Body of pancreas (tissue), 4 donors: ENCODE measurements at regions not wholly inside any gene's neighbourhood (a gene's known extent, or its start where the extent isn't known, plus 50 kb on each side); places are given as distances from the start of the nearest gene placed in this dataset.
"Not testable (repeated sequence)": the region's sequence is repeated elsewhere in the genome, so short reads cannot be mapped to it uniquely, and the experiment has no call there.

Source experiments
- ATAC-seq: fragments of 150-250 bp; one replicate; pipeline ENCODE4 v1.9.1; 2016
- DNase-seq, 4 donors: peaks; one replicate each; pipeline ENCODE4 v3.0.0-alpha.2; 2019
- H3K27ac ChIP-seq, 4 donors: fragments of 200-600 bp; sonication (generic); 1 replicate in 3 of 4; 2 replicates in 1 of 4; pipeline versions ENCODE4 v1.5.1 to v1.6.1; 2016 to 2019; ENCODE audit warnings: mild to moderate bottlenecking in 1 of 4, mixed read lengths in 1 of 4, moderate library complexity in 1 of 4
- H3K27me3 ChIP-seq, 2 donors: fragments of 200-600 bp; sonication (generic); one replicate each; pipeline ENCODE4 v1.6.0; 2016; ENCODE audit warnings: mild to moderate bottlenecking in 1 of 2
- H3K36me3 ChIP-seq, 2 donors: fragments of 200-600 bp; sonication (generic); replicated peaks in 1 of 2; 2 replicates each; pipeline ENCODE4 v1.5.1; 2016; ENCODE audit warnings: low read depth in 2 of 2; ENCODE audit not compliant: insufficient read depth in 1 of 2
- H3K4me1 ChIP-seq: fragments of 200-600 bp; sonication (generic); one replicate; pipeline ENCODE4 v1.6.0; 2016
- H3K4me3 ChIP-seq, 2 donors: fragments of 200-600 bp; sonication (generic); 1 replicate in 1 of 2; 2 replicates in 1 of 2; pipeline ENCODE4 v1.5.1; 2016 to 2019
- H3K9me3 ChIP-seq, 3 donors: fragments of 200-600 bp; sonication (generic); 1 replicate in 2 of 3; 2 replicates in 1 of 3; pipeline ENCODE4 v1.5.1; 2016
- POLR2A ChIP-seq, 3 donors: fragments of 450-650 bp; IDR thresholded peaks; one replicate each; pipeline ENCODE4 v1.6.1; 2016; ENCODE audit warnings: antibody characterized with exemption in 3 of 3, mild to moderate bottlenecking in 2 of 3
- WGBS, 2 donors: methylation state at CpG; one replicate each; pipeline ENCODE4 v1.1.5; 2017; 5-methylcytosine and 5-hydroxymethylcytosine counted together
- intact Hi-C: fragments of 100-400 bp; cut with DNase I; formaldehyde crosslinking; loops from one replicate; pipeline ENCODE4 v1.15.1; 2023
- TF ChIP-seq, protein P1 (sequence below), 7 experiments: fragments of 450-650 bp in 4 of 7; fragments of 200-600 bp in 3 of 7; sonication (generic) in 3 of 7; IDR thresholded peaks; one replicate each; pipeline ENCODE4 v1.5.1; 2016 to 2019; ENCODE audit warnings: antibody characterized with exemption in 7 of 7

DNA sequence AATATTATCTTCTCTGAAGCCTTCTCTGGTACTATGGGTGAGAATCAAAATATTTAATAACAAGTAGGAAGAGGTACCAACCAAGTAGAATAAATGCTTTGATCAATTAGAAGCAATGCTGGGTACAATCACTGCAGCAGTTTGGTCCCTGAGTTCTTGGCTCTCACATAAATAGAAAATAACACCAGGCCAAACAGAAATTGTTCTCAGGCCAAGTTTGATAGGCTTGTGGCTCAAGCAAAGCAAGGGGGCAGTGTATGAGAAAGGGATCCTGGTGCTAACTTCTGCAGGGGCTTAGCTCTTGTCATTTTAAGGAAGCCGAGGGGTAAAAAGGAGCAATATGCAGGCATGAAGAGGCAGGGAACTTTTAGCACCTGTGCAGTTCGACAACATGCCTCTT, 146.8 kb upstream of the TMEM229A start:
- Histone ChIP-seq H3K27me3 (no peaks in the 10 kb centered on the region), H3K4me1 (no peaks in the 10 kb centered on the region), H3K4me3 (no peak overlapping the region), H3K9me3 (no peaks in the 10 kb centered on the region), H3K27ac (no peak overlapping the region), H3K36me3 (no peaks in the 10 kb centered on the region)
- intact Hi-C loops, result loop anchor here (10.0 kb wide), 1 partner anchor 605 kb away; no protein-coding TSS in a partner anchor
- no peak for TF ChIP-seq POLR2A (IDR thresholded peaks at IDR 0.05)
- TF ChIP-seq, protein P1, sequence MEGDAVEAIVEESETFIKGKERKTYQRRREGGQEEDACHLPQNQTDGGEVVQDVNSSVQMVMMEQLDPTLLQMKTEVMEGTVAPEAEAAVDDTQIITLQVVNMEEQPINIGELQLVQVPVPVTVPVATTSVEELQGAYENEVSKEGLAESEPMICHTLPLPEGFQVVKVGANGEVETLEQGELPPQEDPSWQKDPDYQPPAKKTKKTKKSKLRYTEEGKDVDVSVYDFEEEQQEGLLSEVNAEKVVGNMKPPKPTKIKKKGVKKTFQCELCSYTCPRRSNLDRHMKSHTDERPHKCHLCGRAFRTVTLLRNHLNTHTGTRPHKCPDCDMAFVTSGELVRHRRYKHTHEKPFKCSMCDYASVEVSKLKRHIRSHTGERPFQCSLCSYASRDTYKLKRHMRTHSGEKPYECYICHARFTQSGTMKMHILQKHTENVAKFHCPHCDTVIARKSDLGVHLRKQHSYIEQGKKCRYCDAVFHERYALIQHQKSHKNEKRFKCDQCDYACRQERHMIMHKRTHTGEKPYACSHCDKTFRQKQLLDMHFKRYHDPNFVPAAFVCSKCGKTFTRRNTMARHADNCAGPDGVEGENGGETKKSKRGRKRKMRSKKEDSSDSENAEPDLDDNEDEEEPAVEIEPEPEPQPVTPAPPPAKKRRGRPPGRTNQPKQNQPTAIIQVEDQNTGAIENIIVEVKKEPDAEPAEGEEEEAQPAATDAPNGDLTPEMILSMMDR (IDR thresholded peaks at IDR 0.05), result no peak
- ATAC-seq (no peak), DNase-seq (no peak)
- 72 to 84% methylated on average over 2 of the region's 2 CpGs for WGBS, 2 donors

DNA sequence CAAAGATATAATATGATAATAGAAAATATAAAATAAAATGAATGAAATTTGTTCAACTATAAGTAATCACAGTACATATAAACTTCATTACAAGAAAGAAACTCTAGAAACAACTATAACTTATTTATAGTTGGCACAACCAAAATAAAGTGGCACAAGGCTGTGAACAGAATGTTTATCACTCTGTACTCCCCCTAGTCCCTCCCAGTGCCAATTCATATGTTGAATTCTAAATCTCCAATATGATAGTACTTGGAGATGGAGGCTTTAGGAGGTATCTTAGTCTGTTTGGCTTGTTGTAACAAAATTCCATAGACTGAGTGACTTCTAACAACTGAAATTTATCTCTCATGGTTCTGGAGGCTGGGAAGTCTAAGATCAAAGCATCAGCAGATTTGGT, 145.0 kb upstream of the TMEM229A start:
- TF ChIP-seq, protein P1 (IDR thresholded peaks at IDR 0.05), result no peak
- TF ChIP-seq POLR2A (IDR thresholded peaks at IDR 0.05), result no peak
- Histone ChIP-seq H3K4me3 (no peak overlapping the region), H3K27me3 (no peaks in the 10 kb centered on the region), H3K9me3 (no peaks in the 10 kb centered on the region), H3K27ac (no peak overlapping the region), H3K36me3 (no peaks in the 10 kb centered on the region), H3K4me1 (no peaks in the 10 kb centered on the region)
- intact Hi-C loops, result loop anchor here (10.0 kb wide), 1 partner anchor 607 kb away; no protein-coding TSS in a partner anchor
- DNase-seq, result no peak
- ATAC-seq, result no peak

DNA sequence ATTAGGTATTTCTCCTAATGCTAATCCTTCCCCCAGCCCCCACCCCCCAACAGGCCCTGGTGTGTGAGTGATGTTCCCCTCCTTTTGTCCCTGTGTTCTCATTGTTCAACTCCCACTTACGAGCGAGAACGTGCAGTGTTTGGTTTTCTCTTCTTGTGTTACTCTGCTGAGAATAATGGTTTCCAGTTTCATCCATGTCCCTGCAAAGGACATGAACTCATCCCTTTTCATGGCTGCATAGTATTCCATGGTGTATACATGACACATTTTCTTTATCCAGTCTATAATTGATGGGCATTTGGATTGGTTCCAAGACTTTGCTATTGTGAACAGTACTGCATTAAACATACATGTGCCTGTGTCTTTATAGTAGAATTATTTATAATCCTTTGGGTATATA, 138.9 kb upstream of the TMEM229A start:
- H3K27ac ChIP-seq, DNase-seq, H3K4me3 ChIP-seq, H3K36me3 ChIP-seq, H3K9me3 ChIP-seq, H3K27me3 ChIP-seq, H3K4me1 ChIP-seq, ATAC-seq: not testable (repeated sequence)
- 89 to 95% methylated on average over 3 of the region's 3 CpGs for WGBS, 2 donors
- intact Hi-C loops, result loop anchor here (10.0 kb wide), 1 partner anchor 613 kb away; no protein-coding TSS in a partner anchor

DNA sequence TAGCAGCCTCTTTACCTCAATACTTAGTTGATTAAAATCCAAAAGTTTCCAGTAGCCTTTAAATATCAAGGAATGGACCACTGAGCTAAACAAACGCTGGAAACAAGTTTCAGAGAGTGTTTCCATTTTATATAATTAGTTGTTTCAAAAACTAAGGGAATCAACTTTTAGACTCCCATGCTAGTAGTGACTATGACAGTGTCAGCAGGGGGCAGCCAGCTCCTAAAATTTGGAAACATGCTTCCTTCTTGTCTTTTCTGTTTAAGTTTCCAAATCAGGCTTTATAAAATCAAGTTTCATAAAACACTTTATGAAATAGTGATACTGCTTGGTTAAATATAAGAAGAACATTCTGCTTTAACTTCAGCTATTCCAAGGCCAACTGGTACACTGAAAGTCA, 138.2 kb upstream of the TMEM229A start:
- H3K27me3 ChIP-seq, result no peaks in the 10 kb centered on the region
- TF ChIP-seq, protein P1 (IDR thresholded peaks at IDR 0.05), result peak in 4 of 7 experiments; percentile 31 to 37 (median 33)
- TF ChIP-seq POLR2A (IDR thresholded peaks at IDR 0.05), result no peak
- no peaks in the 10 kb centered on the region for H3K9me3 ChIP-seq
- DNase-seq (peak in 3 of 4 donors; percentile 16 to 31 (median 20)), ATAC-seq (no peak)
- intact Hi-C loops, result loop anchor here (10.0 kb wide), 1 partner anchor 614 kb away; no protein-coding TSS in a partner anchor
- H3K4me3 ChIP-seq, result no peak overlapping the region
- no peaks in the 10 kb centered on the region for H3K4me1 ChIP-seq
- no peak overlapping the region for H3K27ac ChIP-seq
- 11 to 17% methylated on average over 1 of the region's 1 CpG for WGBS, 2 donors
- H3K36me3 ChIP-seq, result no peaks in the 10 kb centered on the region

DNA sequence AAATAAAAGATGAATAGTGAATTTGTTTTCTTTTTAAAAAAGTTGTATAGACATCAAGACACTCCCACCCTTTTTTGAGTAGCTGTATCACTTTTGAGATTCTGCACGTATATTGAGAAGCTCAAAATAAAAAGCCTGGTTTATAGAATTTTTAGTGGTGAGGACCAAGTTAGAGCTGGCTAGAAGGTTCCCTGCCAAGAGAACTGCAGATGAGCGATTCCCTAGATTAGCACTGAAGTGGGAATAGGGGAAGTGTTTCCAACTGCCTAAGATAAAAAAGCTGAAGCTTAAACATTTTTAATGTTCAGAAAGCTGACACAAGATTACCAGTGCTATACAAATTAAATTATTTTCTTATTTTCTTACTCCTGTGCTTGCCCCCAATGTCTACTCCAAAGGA, 135.7 kb upstream of the TMEM229A start:
- no peaks in the 10 kb centered on the region for H3K36me3 ChIP-seq
- H3K27ac ChIP-seq, result no peak overlapping the region
- H3K4me1 ChIP-seq, result no peaks in the 10 kb centered on the region
- no peaks in the 10 kb centered on the region for H3K27me3 ChIP-seq
- ATAC-seq (no peak), DNase-seq (no peak)
- H3K4me3 ChIP-seq, result no peak overlapping the region
- H3K9me3 ChIP-seq, result no peaks in the 10 kb centered on the region
- intact Hi-C loops, result no loop called here
- TF ChIP-seq POLR2A (IDR thresholded peaks at IDR 0.05), result no peak
- TF ChIP-seq, protein P1 (IDR thresholded peaks at IDR 0.05), result no peak
- WGBS, 2 donors, result 53 to 56% methylated on average over 2 of the region's 2 CpGs
